ENCODE measurements at regions not wholly inside any gene's neighbourhood (a gene's known extent, or its start where the extent isn't known, plus 50 kb on each side); places are given as distances from the start of the nearest gene placed in this dataset.

DNA sequence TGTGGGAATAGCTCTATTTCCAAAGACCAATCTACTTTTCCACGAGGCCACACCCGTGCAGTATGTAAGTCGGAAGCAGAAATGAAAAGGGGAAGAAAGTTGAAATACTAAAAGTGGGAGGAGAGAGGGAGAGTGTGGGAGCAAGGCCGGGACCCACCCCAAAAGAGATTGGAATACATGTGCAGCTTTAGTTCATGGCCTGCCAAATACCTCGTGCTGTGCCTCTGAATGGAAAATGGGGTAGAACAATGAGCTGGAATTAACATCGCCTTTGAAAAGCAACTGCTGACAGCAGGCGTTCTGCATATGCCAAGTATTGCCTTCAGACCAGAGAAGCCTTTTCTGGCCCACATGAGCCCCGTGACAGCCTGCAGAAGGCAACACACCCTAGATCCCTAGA lies 155.6 kb downstream of the CD83 start:
- TF ChIP-seq, protein P1, sequence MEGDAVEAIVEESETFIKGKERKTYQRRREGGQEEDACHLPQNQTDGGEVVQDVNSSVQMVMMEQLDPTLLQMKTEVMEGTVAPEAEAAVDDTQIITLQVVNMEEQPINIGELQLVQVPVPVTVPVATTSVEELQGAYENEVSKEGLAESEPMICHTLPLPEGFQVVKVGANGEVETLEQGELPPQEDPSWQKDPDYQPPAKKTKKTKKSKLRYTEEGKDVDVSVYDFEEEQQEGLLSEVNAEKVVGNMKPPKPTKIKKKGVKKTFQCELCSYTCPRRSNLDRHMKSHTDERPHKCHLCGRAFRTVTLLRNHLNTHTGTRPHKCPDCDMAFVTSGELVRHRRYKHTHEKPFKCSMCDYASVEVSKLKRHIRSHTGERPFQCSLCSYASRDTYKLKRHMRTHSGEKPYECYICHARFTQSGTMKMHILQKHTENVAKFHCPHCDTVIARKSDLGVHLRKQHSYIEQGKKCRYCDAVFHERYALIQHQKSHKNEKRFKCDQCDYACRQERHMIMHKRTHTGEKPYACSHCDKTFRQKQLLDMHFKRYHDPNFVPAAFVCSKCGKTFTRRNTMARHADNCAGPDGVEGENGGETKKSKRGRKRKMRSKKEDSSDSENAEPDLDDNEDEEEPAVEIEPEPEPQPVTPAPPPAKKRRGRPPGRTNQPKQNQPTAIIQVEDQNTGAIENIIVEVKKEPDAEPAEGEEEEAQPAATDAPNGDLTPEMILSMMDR (IDR thresholded peaks at IDR 0.05; ENCODE audit: poor library complexity) = no peak
- TF ChIP-seq EZH2 (IDR thresholded peaks at IDR 0.05; ENCODE audit: borderline replicate concordance) (no peak), EZH2phosphoT487 (IDR thresholded peaks at IDR 0.05; ENCODE audit: low read depth, severe bottlenecking, unreplicated experiment) (no peak)
